HepG2 (cell line): ENCODE measurements at regions not wholly inside any gene's neighbourhood (a gene's known extent, or its start where the extent isn't known, plus 50 kb on each side); places are given as distances from the start of the nearest gene placed in this dataset.

ENCODE experiments used
- ARID2 ChIP-seq: sonication (generic); formaldehyde crosslinking; IDR thresholded peaks from 2 replicates; pipeline ENCODE4 v1.8.1; 2022; ENCODE audit warnings: mild to moderate bottlenecking, missing genetic modification reagents, borderline replicate concordance
- ASH2L ChIP-seq: fragments of 300-600, 200-600 bp; sonication (generic); IDR thresholded peaks from 2 replicates; pipeline ENCODE4 v1.7.0; 2017; ENCODE audit warnings: low read depth, mild to moderate bottlenecking, moderate library complexity, mixed read lengths, low read length; ENCODE audit not compliant: insufficient read length
- ATF2 ChIP-seq: sonication (generic); formaldehyde crosslinking; IDR thresholded peaks from 2 replicates; pipeline ENCODE4 v1.4.0; 2020; ENCODE audit warnings: missing genetic modification reagents
- BORCS8-MEF2B ChIP-seq: sonication (generic); formaldehyde crosslinking; IDR thresholded peaks from 2 replicates; pipeline ENCODE4 v1.8.0; 2022; ENCODE audit warnings: mild to moderate bottlenecking, missing genetic modification reagents
- HOXA3 ChIP-seq: sonication (generic); formaldehyde crosslinking; IDR thresholded peaks from 2 replicates; pipeline ENCODE4 v1.5.0; 2020; ENCODE audit warnings: missing genetic modification reagents
- IRF2 ChIP-seq: IDR thresholded peaks from 2 replicates; pipeline ENCODE4 v1.6.1; 2018; ENCODE audit warnings: missing genetic modification reagents, missing compliant biosample characterization
- MTERF4 ChIP-seq: sonication (generic); formaldehyde crosslinking; IDR thresholded peaks from 2 replicates; pipeline ENCODE4 v1.8.0; 2023; ENCODE audit warnings: mild to moderate bottlenecking, missing genetic modification reagents
- ZIK1 ChIP-seq: sonication (generic); formaldehyde crosslinking; IDR thresholded peaks from 2 replicates; pipeline ENCODE4 v1.5.0; 2020; ENCODE audit warnings: mild to moderate bottlenecking, low read depth, missing genetic modification reagents, borderline replicate concordance
- ZNF256 ChIP-seq: sonication (generic); formaldehyde crosslinking; conservative IDR thresholded peaks from 2 replicates; pipeline ENCODE4 v1.4.0; 2020; ENCODE audit warnings: missing genetic modification reagents
- ZNF280D ChIP-seq: sonication (generic); formaldehyde crosslinking; IDR thresholded peaks from 2 replicates; pipeline ENCODE4 v1.5.1; 2020; ENCODE audit warnings: mild to moderate bottlenecking, missing genetic modification reagents
- ZNF281 ChIP-seq: sonication (generic); formaldehyde crosslinking; IDR thresholded peaks from 2 replicates; pipeline ENCODE4 v1.4.0; 2020; ENCODE audit warnings: missing genetic modification reagents, borderline replicate concordance
- ZNF570 ChIP-seq: sonication (generic); formaldehyde crosslinking; IDR thresholded peaks from 2 replicates; pipeline ENCODE4 v1.4.0; 2020; ENCODE audit warnings: mild to moderate bottlenecking, missing genetic modification reagents, borderline replicate concordance
- ZNF7 ChIP-seq: IDR thresholded peaks from 2 replicates; pipeline ENCODE4 v1.6.1; 2016; ENCODE audit warnings: missing biosample characterization, missing genetic modification reagents
- TF ChIP-seq, protein P1 (sequence below): fragments of 450-650 bp; IDR thresholded peaks from 2 replicates; pipeline ENCODE4 v1.6.1; 2017
- TF ChIP-seq, protein P2 (sequence below): sonication (generic); formaldehyde crosslinking; conservative IDR thresholded peaks from 2 replicates; pipeline ENCODE4 v1.4.0; 2020; ENCODE audit warnings: missing genetic modification reagents
- TF ChIP-seq, protein P3 (sequence below): IDR thresholded peaks from 2 replicates; pipeline ENCODE4 v1.6.1; 2016; ENCODE audit warnings: missing compliant biosample characterization, missing genetic modification reagents, borderline replicate concordance

DNA sequence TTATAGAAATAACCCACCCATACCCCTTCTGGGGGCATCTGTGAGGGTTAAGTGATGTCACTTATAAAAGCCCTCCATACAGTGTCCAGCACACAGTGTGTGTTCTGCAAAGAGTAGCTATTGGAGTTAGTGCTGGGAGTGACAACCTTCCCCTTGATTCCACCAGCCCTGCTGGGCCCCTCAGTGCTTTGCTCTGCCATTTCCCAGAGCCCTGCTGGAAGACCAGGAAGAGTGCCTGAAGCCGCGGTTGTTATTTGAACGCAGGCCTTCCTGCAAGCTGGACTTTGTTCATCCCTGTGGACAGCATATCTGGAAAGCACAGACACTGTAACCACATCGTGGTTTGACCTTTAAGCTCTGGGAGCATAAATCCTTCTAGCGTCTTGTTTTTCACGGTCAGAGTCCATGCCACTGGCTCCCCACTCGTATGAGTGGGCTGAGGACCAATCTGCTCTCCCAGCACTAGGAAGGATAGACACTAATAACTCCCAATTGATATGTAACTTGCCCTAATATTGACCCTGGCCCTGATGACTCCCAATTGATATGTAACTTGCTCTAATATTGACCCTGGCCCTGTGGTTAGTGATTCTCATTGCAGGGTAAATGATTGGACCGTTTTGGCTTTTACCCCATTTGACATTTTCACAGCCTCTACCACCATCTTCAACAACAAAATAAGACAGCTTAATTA lies 297.1 kb upstream of the MAF start (continued):
- TF ChIP-seq ZNF281, result peak; percentile 59; the same call in 1 of the 2 replicates
- TF ChIP-seq ZNF7 (CRISPR knock-in tag), result no peak
- TF ChIP-seq ASH2L, result peak; percentile 92
- TF ChIP-seq ZNF280D (CRISPR knock-in tag), result peak; percentile 90; the same call in 1 of the 2 replicates
- no peak; the same call in 1 of the 2 replicates for TF ChIP-seq ARID2 (CRISPR knock-in tag)
- TF ChIP-seq, protein P1, sequence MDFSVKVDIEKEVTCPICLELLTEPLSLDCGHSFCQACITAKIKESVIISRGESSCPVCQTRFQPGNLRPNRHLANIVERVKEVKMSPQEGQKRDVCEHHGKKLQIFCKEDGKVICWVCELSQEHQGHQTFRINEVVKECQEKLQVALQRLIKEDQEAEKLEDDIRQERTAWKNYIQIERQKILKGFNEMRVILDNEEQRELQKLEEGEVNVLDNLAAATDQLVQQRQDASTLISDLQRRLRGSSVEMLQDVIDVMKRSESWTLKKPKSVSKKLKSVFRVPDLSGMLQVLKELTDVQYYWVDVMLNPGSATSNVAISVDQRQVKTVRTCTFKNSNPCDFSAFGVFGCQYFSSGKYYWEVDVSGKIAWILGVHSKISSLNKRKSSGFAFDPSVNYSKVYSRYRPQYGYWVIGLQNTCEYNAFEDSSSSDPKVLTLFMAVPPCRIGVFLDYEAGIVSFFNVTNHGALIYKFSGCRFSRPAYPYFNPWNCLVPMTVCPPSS, result no peak
- TF ChIP-seq ATF2 (CRISPR knock-in tag), result peak; percentile 89
- TF ChIP-seq, protein P2, sequence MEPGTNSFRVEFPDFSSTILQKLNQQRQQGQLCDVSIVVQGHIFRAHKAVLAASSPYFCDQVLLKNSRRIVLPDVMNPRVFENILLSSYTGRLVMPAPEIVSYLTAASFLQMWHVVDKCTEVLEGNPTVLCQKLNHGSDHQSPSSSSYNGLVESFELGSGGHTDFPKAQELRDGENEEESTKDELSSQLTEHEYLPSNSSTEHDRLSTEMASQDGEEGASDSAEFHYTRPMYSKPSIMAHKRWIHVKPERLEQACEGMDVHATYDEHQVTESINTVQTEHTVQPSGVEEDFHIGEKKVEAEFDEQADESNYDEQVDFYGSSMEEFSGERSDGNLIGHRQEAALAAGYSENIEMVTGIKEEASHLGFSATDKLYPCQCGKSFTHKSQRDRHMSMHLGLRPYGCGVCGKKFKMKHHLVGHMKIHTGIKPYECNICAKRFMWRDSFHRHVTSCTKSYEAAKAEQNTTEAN (CRISPR knock-in tag), result peak; percentile 85
- TF ChIP-seq MTERF4, result no peak
- TF ChIP-seq BORCS8-MEF2B (CRISPR knock-in tag), result peak; percentile 86
- TF ChIP-seq ZIK1 (CRISPR knock-in tag), result no peak
- TF ChIP-seq, protein P3, sequence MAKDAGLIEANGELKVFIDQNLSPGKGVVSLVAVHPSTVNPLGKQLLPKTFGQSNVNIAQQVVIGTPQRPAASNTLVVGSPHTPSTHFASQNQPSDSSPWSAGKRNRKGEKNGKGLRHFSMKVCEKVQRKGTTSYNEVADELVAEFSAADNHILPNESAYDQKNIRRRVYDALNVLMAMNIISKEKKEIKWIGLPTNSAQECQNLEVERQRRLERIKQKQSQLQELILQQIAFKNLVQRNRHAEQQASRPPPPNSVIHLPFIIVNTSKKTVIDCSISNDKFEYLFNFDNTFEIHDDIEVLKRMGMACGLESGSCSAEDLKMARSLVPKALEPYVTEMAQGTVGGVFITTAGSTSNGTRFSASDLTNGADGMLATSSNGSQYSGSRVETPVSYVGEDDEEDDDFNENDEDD, result peak; percentile 24; the same call in 1 of the 2 replicates
- TF ChIP-seq HOXA3 (CRISPR knock-in tag), result peak; percentile 90
- no peak; the same call in 1 of the 2 replicates for TF ChIP-seq ZNF256
- peak; percentile 93 for TF ChIP-seq IRF2 (CRISPR knock-in tag)
- no peak for TF ChIP-seq ZNF570 (CRISPR knock-in tag)
